HepG2 (cell line): ENCODE measurements at regions not wholly inside any gene's neighbourhood (a gene's known extent, or its start where the extent isn't known, plus 50 kb on each side); places are given as distances from the start of the nearest gene placed in this dataset.

Experiments
- ATAC-seq: fragments of 200-7000 bp; cut with Tn5 transposase; 3 replicates; pipeline ENCODE4 v1.9.1; 2020; ENCODE audit warnings: mild to moderate bottlenecking, moderate library complexity
- BruUV-seq: library from RNA; stranded (reverse); fragments of 400-500 nt; replicated peaks from 2 replicates; lab custom pipeline; 2021; lab: Mats Ljungman, UMichigan
- CTCF ChIA-PET: fragments of 300-600 bp; formaldehyde crosslinking; extraction: SDS; loops from one replicate; lab custom pipeline; 2021; ENCODE audit warnings: low total read pairs, inconsistent platforms, low intra/inter-chr PET ratio; lab: Yijun Ruan, JAX
- POLR2A ChIA-PET: fragments of 350-600 bp; sonication (Branson Sonifier 250); formaldehyde crosslinking; loops from one replicate; lab custom pipeline; 2020; ENCODE audit warnings: antibody characterized with exemption, inconsistent platforms; lab: Yijun Ruan, JAX
- DNase-seq: peaks from one replicate; pipeline ENCODE4 v3.0.0-alpha.2; 2015; ENCODE audit warnings: low spot score
- FAIRE-seq: peaks from 3 replicates; lab custom pipeline; 2011; peaks lifted over from hg19 to GRCh38; lab: Jason Lieb, UNC
- H2AFZ ChIP-seq: one replicate; pipeline ENCODE4 v1.6.1; 2011; ENCODE audit warnings: low read length, inconsistent platforms
- H3K27ac ChIP-seq: fragments of 300-600 bp; 3 replicates; pipeline ENCODE4 v1.8.0; 2011; ENCODE audit warnings: mixed run types, mild to moderate bottlenecking, mixed read lengths, low read length, inconsistent platforms; ENCODE audit not compliant: insufficient read depth; ENCODE audit errors: extremely low read length
- H3K27me3 ChIP-seq, 2 experiments: fragments of 200-600 bp in 1 of 2; 2 replicates in 1 of 2; 3 replicates in 1 of 2; pipeline versions ENCODE4 v1.6.0 to v1.8.0; 2011; ENCODE audit warnings: low read length in 2 of 2, mild to moderate bottlenecking in 2 of 2, moderate library complexity in 2 of 2, inconsistent platforms in 1 of 2; ENCODE audit not compliant: insufficient read depth in 2 of 2, control insufficient read depth in 1 of 2
- H3K36me3 ChIP-seq, 2 experiments: fragments of 200-600 bp in 1 of 2; replicated peaks in 1 of 2; 2 replicates in 1 of 2; 3 replicates in 1 of 2; pipeline versions ENCODE4 v1.5.1 to v1.8.0; 2011; ENCODE audit warnings: low read length in 2 of 2, inconsistent platforms in 1 of 2; ENCODE audit not compliant: insufficient read depth in 2 of 2, control insufficient read depth in 1 of 2
- H3K4me1 ChIP-seq: 2 replicates; pipeline ENCODE4 v1.5.1; 2012; ENCODE audit warnings: low read length, inconsistent platforms; ENCODE audit not compliant: insufficient read depth
- H3K4me2 ChIP-seq: 2 replicates; pipeline ENCODE4 v1.6.0; 2011; ENCODE audit warnings: low read depth, low read length, inconsistent platforms
- H3K4me3 ChIP-seq, 3 experiments: fragments of 200-600 bp in 1 of 3; sonication (generic), shearing (Covaris generic) in 1 of 3; replicated peaks in 1 of 3; 2 replicates each; pipeline ENCODE4 v1.5.1; 2011 to 2016; ENCODE audit warnings: low read length in 3 of 3, inconsistent platforms in 2 of 3, low read depth in 2 of 3, mild to moderate bottlenecking in 2 of 3, control low read depth in 1 of 3, mixed read lengths in 1 of 3; ENCODE audit not compliant: insufficient read depth in 1 of 3
- H3K79me2 ChIP-seq: one replicate; pipeline ENCODE4 v1.6.1; 2011; ENCODE audit warnings: low read length, inconsistent platforms; ENCODE audit not compliant: insufficient read depth
- H3K9ac ChIP-seq: 2 replicates; pipeline ENCODE4 v1.6.0; 2011; ENCODE audit warnings: mild to moderate bottlenecking, low read depth, low read length, inconsistent platforms; ENCODE audit not compliant: insufficient read depth
- H3K9me3 ChIP-seq: 2 replicates; pipeline ENCODE4 v1.5.1; 2012; ENCODE audit warnings: mild to moderate bottlenecking, low read length
- H4K20me1 ChIP-seq: 2 replicates; pipeline ENCODE4 v1.6.0; 2011; ENCODE audit warnings: inconsistent platforms, mild to moderate bottlenecking, low read length, moderate library complexity; ENCODE audit not compliant: insufficient read depth
- BHLHE40 ChIP-seq: IDR thresholded peaks from 2 replicates; pipeline ENCODE4 v1.6.1; 2011; ENCODE audit warnings: low read length, improper control_type of control experiment
- CREB1 ChIP-seq, 2 experiments: fragments of 450-650 bp in 1 of 2; IDR thresholded peaks; 2 replicates each; pipeline ENCODE4 v1.6.1; 2016 to 2017; ENCODE audit warnings: control low read depth in 1 of 2, mild to moderate bottlenecking in 1 of 2, missing compliant biosample characterization in 1 of 2, missing genetic modification characterization in 1 of 2
- MAFG ChIP-seq: sonication (generic); formaldehyde crosslinking; IDR thresholded peaks from 2 replicates; pipeline ENCODE4 v1.5.1; 2020; ENCODE audit warnings: mild to moderate bottlenecking, missing genetic modification reagents
- ZMYM3 ChIP-seq: sonication (generic); formaldehyde crosslinking; IDR thresholded peaks from 2 replicates; pipeline ENCODE4 v1.5.1; 2020; ENCODE audit warnings: mild to moderate bottlenecking, missing genetic modification reagents
- ZNF225 ChIP-seq: sonication (generic); formaldehyde crosslinking; IDR thresholded peaks from 2 replicates; pipeline ENCODE4 v1.4.0; 2020; ENCODE audit warnings: mild to moderate bottlenecking, missing genetic modification reagents
- WGBS: methylation state at CpG from one replicate; pipeline ENCODE4 v1.1.6; 2017; ENCODE audit warnings: low lambda C conversion rate; 5-methylcytosine and 5-hydroxymethylcytosine counted together
- in situ Hi-C: cut with HindIII; loops from 2 replicates; pipeline ENCODE4 v1.10.0; 2017; ENCODE audit warnings: low pct_unique_long_range_greater_than_20kb; ENCODE audit not compliant: extremely low pct_ligation_motif_present
- intact Hi-C: fragments of 100-400 bp; cut with micrococcal nuclease; formaldehyde crosslinking; loops from one replicate; pipeline ENCODE4 v1.10.0; 2022; ENCODE audit not compliant: unreplicated experiment
- TF ChIP-seq, protein P1 (sequence below): sonication (generic); formaldehyde crosslinking; conservative IDR thresholded peaks from 2 replicates; pipeline ENCODE4 v1.4.0; 2020; ENCODE audit warnings: missing genetic modification reagents

DNA sequence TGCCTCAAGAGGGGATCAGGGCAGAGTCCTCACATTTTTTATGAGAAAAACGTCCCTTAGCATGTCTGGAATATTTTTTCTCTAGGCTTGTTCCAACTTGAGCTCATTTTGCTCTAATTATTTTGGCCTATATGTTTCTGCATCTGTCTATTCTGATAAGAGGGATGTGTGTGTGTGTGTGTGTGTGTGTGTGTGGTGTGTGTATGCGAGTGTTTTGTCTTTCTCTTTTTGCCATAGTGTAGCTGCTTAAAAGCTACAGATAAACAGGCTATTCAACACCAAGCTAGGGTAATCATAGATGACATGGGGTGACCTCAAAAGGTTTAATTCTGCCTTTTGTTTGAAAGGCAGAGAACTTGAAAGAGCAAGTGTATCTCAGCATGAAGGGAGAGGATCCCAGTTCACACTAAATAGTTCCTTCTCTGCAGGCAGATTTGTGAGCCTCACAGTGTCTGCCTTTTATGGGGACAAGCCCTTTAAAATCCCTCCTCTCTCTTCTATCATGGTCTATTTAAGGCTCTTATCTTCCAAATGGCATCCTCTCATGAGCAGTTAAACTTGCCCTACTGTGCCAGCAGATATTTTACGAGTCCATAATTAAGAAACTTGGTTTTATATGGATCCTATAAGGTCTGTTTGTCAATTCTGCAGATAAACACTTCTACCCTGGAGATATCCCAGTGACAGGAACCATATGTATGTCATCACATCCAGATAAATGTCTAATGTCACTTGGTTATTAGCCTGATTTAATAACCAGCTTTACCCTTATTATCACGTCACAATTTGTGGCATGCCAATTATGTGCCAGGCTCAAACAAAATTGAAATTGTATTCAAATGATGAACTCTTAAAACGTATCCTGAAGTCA lies 202.9 kb upstream of the MTPN start:
- Histone ChIP-seq H3K79me2 (no peaks in the 10 kb centered on the region), H3K36me3 (no peaks in the 10 kb centered on the region), H3K9ac (no peak overlapping the region)
- FAIRE-seq (no peak), ATAC-seq (no peak)
- 0% methylated on average over 5 of the region's 5 CpGs for WGBS
- intact Hi-C loops: no loop called here
- CTCF ChIA-PET: no interaction called here
- BruUV-seq: no TSS peak
- TF ChIP-seq CREB1 (IDR thresholded peaks at IDR 0.05) (0 out of 2 replicates have a peak, but pooled peaks have one; percentile 40), CREB1 (CRISPR knock-in tag; IDR thresholded peaks at IDR 0.05) (no peak), ZNF225 (no peak), ZMYM3 (CRISPR knock-in tag) (no peak), BHLHE40 (no peak), MAFG (CRISPR knock-in tag) (no peak)
- TF ChIP-seq, all 625 proteins: peak for 1
- Histone ChIP-seq H3K9me3 (no peaks in the 10 kb centered on the region), H4K20me1 (no peaks in the 10 kb centered on the region), H3K4me2 (no peak overlapping the region), H3K4me3 (no peak overlapping the region), H2AFZ (no peak overlapping the region), H3K27ac (no peak overlapping the region), H3K4me1 (no peaks in the 10 kb centered on the region), H3K27me3 (no peaks in the 10 kb centered on the region)
- DNase-seq: no peak
- in situ Hi-C loops: no loop called here
- POLR2A ChIA-PET: no interaction called here

DNA sequence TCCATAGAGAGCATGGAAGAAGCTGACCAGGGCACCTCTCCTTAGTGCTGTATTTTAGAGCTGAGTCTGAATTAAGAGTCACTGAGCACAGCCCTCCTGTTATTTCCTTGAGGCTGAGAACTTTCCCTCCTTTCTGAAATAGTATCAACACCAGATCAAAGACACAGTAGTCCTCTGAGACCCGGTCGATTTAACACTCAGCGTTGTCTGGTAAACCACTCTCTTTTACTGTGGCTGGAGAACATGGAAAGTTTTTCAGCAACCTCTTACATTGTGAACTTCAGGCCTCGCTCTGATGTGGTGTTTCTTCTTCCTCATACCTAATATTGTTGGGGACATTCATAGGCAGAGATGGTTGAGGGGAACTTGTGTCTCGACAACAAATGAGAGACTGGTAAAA lies 202.0 kb upstream of the MTPN start:
- CTCF ChIA-PET: no interaction called here
- TF ChIP-seq, protein P1, sequence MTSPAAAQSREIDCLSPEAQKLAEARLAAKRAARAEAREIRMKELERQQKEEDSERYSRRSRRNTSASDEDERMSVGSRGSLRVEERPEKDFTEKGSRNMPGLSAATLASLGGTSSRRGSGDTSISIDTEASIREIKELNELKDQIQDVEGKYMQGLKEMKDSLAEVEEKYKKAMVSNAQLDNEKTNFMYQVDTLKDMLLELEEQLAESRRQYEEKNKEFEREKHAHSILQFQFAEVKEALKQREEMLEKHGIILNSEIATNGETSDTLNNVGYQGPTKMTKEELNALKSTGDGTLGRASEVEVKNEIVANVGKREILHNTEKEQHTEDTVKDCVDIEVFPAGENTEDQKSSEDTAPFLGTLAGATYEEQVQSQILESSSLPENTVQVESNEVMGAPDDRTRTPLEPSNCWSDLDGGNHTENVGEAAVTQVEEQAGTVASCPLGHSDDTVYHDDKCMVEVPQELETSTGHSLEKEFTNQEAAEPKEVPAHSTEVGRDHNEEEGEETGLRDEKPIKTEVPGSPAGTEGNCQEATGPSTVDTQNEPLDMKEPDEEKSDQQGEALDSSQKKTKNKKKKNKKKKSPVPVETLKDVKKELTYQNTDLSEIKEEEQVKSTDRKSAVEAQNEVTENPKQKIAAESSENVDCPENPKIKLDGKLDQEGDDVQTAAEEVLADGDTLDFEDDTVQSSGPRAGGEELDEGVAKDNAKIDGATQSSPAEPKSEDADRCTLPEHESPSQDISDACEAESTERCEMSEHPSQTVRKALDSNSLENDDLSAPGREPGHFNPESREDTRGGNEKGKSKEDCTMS (CRISPR knock-in tag): no peak
- BruUV-seq: no TSS peak
- in situ Hi-C loops: no loop called here
- Histone ChIP-seq H3K4me1 (no peaks in the 10 kb centered on the region), H3K79me2 (no peaks in the 10 kb centered on the region), H3K4me2 (no peak overlapping the region), H3K9ac (no peak overlapping the region), H3K36me3 (no peaks in the 10 kb centered on the region), H4K20me1 (no peaks in the 10 kb centered on the region), H3K27me3 (no peaks in the 10 kb centered on the region), H2AFZ (no peak overlapping the region), H3K9me3 (no peaks in the 10 kb centered on the region), H3K27ac (no peak overlapping the region), H3K4me3 (no peak overlapping the region)
- no peak for FAIRE-seq
- ATAC-seq: no peak
- intact Hi-C loops: no loop called here
- WGBS: 0% methylated on average over 5 of the region's 5 CpGs
- POLR2A ChIA-PET: no interaction called here
- DNase-seq: no peak
